GM18499 (cell line): ENCODE measurements at regions not wholly inside any gene's neighbourhood (a gene's known extent, or its start where the extent isn't known, plus 50 kb on each side); places are given as distances from the start of the nearest gene placed in this dataset.

Experiments used
- ATAC-seq: cut with Tn5 transposase; IDR thresholded peaks from one replicate; pipeline ENCODE4 v1.9.1; 2021; ENCODE audit warnings: moderate number of reproducible peaks; ENCODE audit not compliant: insufficient read depth, unreplicated experiment

GRCh38 chr15:47364230-47365141, 352.8 kb upstream of the SEMA6D start:
- ATAC-seq, result no peak

DNA sequence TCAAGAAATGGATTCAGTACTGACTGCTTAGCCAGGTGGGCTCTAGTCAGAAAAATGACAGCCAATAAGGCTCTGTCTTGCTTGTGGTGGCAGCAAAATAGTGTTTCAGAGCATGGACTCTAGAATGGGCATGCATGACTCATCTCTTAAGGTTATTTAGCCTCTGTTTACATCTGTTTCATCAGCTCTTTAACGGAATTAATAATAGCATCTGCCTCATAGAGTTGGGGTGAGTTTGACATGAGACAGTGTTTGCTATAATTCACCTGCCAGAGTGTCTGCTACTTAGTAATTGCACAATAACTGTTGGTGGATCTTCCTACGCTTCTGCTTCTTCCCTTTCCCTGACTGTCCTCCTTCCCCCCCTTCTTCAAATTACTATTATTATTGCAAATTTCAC, 350.4 kb upstream of the SEMA6D start:
- ATAC-seq, result no peak

- no peak for ATAC-seq
These were observed 349.4 kb upstream of the SEMA6D start for GRCh38 chr15:47367726-47368390.

- no peak for ATAC-seq
These were observed 345.4 kb upstream of the SEMA6D start for GRCh38 chr15:47371939-47372338.

DNA sequence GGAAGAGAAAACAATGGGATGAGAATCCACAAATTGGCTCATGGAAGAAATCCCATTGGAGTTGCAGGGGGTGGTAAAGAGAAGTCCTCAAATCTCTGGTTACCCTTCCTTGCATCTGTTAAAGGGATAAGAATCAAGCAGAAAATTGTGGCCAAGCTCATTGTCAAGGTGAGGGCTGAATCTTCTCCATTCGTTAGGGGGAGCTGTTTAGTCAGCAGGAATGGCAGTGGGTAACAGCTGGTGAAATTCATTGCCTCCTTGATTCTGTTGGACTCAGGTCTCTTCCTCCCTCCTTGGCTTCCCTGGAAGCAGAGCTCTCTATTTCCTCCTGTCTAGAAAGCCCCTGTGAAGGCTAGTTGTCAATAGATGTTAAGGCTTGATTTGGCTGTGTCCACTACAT, 343.1 kb upstream of the SEMA6D start:
- no peak for ATAC-seq

DNA sequence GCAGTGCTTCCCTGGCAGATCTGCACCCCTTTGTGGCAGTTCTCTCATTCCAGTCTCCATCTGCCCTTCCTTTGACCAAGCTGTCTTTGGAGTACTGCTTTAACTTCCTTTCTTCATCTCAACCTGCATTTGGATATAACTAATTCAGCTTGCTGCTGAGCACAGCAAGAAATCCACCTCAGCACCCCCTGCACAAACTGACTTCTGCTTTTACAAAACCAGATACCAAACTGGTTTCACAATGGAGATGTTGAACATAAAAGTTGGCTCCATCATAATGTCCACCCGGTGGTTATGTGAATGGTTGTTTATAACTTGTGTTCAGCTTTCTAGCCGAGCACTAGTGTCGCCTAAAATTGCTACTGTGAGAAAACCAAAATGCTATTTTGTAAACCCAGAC, 341.1 kb upstream of the SEMA6D start:
- no peak for ATAC-seq

DNA sequence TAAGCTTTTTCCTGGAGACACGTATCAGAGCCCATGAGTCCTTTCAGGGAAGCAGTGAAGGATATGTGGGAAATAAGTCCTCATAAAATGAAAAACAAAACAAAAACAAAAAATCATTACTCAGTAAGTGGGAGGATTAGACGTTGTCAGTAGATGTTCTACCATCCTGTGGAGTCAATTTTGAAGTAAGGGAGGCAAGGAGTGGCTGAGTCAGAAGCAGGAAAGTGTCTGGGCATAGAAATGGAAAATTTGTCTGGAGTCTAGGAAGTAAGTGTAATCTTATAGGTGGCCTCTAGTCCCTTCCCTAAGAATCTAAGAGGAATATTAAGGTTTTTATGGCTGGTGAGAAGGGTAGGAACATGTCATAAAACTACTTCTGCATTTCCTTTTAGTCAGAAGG, 339.8 kb upstream of the SEMA6D start:
- ATAC-seq, result no peak

DNA sequence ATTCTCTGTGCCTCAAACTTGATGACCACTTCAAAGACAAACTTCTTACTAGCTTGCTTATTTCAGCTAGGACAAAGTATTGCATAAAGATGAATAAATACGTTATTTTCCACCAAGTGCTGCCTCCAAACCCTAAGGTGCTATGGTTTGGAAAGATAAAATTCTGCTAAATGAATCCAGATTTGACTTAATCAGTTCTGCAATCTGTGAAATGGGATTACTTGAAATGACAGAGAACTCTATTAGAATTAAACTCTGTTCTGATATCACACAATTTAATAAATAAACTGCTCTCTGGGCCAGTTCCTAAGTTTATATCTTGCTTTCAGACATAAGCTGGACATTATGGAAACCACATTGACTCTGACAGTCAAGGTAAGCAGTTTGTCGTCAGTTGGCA, 338.8 kb upstream of the SEMA6D start:
- no peak for ATAC-seq

DNA sequence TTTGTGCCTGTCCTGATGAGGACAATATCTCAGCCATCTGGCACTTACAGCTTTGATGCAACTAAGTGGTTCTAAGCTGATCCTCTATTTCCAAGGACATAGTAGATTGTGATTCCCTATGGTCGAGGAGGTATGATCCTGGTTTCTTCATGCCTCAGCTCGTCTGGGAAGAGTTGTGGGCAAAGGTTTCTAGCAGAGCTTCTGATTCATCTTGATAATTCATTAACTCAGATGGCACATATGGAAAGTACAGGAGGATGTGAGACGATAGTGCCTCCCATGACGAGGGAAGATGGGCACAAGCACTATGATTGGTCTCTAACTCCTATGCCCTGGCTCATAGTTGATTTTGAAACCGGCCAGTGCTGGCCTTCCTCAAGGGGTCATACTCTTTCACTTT, 334.2 kb upstream of the SEMA6D start:
- no peak for ATAC-seq

- ATAC-seq, result no peak
These were observed 333.5 kb upstream of the SEMA6D start for GRCh38 chr15:47383801-47384200.

- ATAC-seq, result no peak
These were observed 333.0 kb upstream of the SEMA6D start for GRCh38 chr15:47384341-47384740.

GRCh38 chr15:47384776-47385175, 332.5 kb upstream of the SEMA6D start:
- no peak for ATAC-seq

DNA sequence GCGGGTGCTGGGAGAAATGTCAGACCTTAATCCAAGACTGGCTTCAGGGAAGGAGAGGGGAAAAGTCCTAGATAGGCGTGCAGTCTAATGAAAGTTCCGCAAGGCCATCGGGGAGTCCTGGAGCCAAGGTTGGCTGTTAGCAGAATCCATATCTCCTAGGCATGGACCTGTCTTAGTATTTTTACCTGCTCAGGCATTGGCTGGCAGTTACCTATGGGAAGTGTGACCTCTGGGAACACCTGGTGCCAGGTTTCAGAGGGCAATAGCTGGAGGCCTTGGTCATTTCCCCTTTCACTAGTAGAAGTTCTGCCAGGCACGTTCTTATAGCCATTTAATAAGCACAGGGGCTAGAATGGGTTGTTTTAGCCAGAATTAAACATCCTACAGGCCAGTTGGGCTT, 330.8 kb upstream of the SEMA6D start:
- no peak for ATAC-seq

DNA sequence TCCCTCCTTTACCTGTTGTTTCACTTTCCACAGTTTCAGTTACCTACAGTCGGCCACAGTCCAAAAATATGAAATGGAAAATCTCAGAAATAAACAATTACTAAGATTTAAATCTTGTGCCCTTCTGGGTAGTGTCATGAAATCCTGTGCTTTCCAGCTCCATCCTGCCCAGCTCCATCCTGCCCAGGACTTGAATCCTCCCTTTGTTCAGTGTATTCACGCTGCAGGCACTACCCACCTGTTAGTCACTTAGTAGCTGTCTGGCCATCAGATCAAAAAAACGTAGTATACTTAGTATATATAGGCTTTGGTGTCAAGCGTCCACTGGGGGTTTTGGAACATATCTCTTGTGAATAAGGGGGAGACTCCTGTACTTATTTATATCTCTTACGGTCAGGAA, 329.0 kb upstream of the SEMA6D start:
- no peak for ATAC-seq

DNA sequence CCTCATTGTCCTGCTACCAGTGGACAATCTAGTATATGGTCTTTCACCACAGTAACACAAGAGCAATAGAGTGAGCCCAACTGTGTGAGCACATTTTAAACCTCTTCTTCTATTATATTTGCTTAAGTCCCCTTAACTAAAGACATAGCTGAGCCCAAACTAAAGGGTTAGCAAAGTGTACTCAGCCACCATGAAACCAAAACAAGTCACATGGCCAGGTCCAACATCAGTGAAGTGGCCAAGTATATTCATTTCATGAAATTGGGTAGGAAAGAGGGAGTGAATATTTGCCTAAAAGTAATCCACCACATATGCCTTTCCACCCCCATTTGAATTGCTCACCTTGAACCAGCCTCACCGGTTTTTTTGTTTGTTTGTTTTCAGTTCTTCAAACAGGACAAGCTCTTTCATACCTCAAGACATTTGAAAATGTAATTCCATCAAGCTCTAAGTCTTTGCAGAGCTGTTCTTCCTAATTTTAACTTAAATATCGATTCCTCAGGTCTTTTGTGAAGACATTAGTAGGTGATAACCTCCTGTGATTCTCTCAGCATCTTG, 327.0 kb upstream of the SEMA6D start:
- ATAC-seq, result no peak

DNA sequence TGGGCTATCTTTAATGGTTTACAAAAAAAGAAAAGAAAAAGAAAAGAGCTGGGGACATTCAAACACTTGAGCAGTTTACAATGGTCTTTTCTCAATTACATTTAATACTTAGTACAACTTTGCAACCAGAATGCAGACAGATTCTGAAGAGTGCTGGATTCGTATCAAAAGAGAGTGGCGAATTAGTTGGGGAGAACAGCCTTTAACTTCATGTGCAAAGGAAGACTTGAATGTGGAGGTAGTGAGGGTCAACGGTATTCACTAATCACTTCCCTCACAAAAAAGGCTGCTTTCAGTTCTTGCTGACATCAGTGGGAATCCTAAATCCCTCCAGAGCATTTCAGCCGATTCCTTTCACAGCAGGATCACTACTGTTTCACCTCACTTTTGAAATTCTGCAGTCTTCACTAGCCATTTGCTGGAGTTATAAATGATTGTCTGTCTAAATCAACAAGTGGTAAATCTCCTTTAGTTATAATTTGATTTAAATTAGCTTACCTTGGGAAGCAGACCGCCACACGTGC, 323.0 kb upstream of the SEMA6D start:
- no peak for ATAC-seq

DNA sequence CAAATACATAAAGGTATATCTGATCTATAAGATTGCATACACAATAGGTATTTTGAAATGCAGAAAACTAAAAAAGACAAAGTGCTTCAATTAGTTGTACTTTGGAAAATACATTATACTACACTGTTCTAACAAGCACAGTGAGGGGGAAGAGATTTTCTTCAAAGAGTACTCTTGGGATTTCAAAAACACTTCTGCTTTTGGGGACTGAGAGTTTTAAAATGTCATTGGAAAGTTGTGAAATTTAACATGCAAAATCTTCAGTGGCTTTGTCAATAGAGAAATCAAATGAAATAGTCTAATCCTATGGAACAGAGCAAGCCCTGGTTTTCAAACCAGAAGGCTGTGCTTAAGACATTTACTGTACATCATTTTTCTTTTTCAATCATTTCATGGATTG, 322.2 kb upstream of the SEMA6D start:
- no peak for ATAC-seq

DNA sequence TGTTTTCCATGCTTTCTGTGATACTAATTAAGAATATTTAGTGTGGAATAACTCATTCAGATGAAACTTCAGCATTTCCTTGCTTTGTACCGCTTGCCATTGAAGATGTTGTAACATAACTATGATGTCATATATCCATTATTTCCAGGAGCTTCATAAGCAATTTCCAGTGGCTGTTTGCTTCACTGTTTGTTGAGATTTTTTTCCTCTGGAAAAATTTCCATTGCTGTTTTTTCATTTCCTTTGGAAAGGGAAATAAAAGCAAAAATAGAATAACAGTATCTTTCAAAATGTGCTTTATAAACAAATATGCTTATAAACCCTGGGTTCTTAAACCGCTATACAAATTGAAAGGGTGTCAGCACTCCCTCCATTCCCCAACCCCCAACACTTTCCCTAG, 319.6 kb upstream of the SEMA6D start:
- no peak for ATAC-seq

- ATAC-seq, result no peak
These were observed 319.2 kb upstream of the SEMA6D start for GRCh38 chr15:47398132-47398531.

DNA sequence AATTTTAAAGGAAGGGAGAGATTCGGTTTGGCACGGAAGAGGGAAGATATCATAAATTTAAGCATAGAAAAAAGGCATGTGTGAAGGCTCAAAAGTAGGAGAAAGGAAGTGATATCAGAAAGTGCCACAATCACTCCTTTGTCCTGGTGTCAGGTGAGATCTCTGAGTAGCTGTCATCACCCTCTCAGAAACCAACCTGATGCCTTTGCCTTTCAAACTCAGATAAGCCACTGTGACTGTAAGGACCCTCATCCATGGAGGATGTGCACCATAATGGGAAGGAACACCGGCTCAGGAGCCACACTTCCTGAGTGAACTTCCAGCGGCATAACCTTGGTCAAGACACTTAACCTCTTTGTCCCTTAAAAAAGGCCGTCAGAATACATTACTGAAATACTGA, 318.7 kb upstream of the SEMA6D start:
- ATAC-seq, result no peak

DNA sequence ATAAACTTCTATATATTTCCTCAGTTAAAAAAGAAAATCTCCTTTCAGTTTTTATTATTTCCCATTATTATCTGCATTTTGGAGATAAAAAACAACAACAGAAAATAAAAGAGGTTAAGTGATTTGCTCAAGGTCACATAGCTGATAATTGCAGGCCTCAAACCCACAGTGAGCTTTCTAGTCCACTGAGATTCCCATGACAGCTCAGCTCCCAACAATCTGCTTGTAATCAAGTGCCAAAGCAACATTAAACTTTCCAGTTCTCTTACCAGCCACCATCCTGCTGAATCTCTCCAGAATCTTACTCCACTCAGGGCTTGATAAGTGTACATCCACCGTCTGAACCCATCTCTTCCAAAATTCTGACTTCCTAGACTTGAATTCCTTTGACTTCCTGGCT, 318.2 kb upstream of the SEMA6D start:
- no peak for ATAC-seq
